Lung (tissue), 11 donors: ENCODE measurements at regions not wholly inside any gene's neighbourhood (a gene's known extent, or its start where the extent isn't known, plus 50 kb on each side); places are given as distances from the start of the nearest gene placed in this dataset.

Source experiments
- ATAC-seq: fragments of 200-7000 bp; cut with Tn5 transposase; one replicate; pipeline ENCODE4 v1.9.1; 2020; ENCODE audit warnings: moderate number of reproducible peaks; ENCODE audit not compliant: insufficient read depth, low FRiP score
- DNase-seq, 3 donors: peaks; one replicate each; pipeline ENCODE4 v3.0.0-alpha.2; 2013 to 2017
- H3K27ac ChIP-seq, 2 donors: one replicate each; pipeline ENCODE4 v1.5.1; 2013; ENCODE audit warnings: mild to moderate bottlenecking in 2 of 2, moderate library complexity in 2 of 2, control low read depth in 1 of 2, inconsistent platforms in 1 of 2, low read depth in 1 of 2, low read length in 1 of 2
- H3K27me3 ChIP-seq, 3 donors: one replicate each; pipeline ENCODE4 v1.5.1; 2013; ENCODE audit warnings: low read length in 2 of 3; ENCODE audit not compliant: control insufficient read depth in 3 of 3, insufficient read depth in 3 of 3
- H3K36me3 ChIP-seq, 4 donors: one replicate each; pipeline ENCODE4 v1.5.1; 2013; ENCODE audit warnings: low read length in 4 of 4, mild to moderate bottlenecking in 1 of 4, moderate library complexity in 1 of 4; ENCODE audit not compliant: control insufficient read depth in 4 of 4, insufficient read depth in 4 of 4
- H3K4me1 ChIP-seq, 5 donors: one replicate each; pipeline ENCODE4 v1.5.1; 2013; ENCODE audit warnings: low read length in 5 of 5, mild to moderate bottlenecking in 2 of 5, moderate library complexity in 1 of 5; ENCODE audit not compliant: control insufficient read depth in 5 of 5, insufficient read depth in 5 of 5
- H3K4me3 ChIP-seq: one replicate; pipeline ENCODE4 v1.5.1; 2013; ENCODE audit warnings: mild to moderate bottlenecking, control low read depth, moderate library complexity
- H3K9ac ChIP-seq, 2 donors: one replicate each; pipeline ENCODE4 v1.5.1; 2013; ENCODE audit warnings: low read length in 2 of 2, control low read depth in 1 of 2; ENCODE audit not compliant: insufficient read depth in 1 of 2
- H3K9me3 ChIP-seq, 4 donors: one replicate each; pipeline ENCODE4 v1.5.1; 2013; ENCODE audit warnings: low read length in 3 of 4, mild to moderate bottlenecking in 1 of 4, moderate library complexity in 1 of 4; ENCODE audit not compliant: control insufficient read depth in 4 of 4, insufficient read depth in 3 of 4
- CTCF ChIP-seq: IDR thresholded peaks from 2 replicates; pipeline ENCODE4 v1.5.1; 2012; ENCODE audit warnings: mild to moderate bottlenecking; ENCODE audit errors: control extremely low read depth, extremely low read depth
- WGBS, 2 donors: extraction: QIAGEN DNeasy Blood & Tissue Kit; methylation state at CpG; one replicate each; pipeline ENCODE4 v1.1.7; 2013; 5-methylcytosine and 5-hydroxymethylcytosine counted together
- donor health status: control.
- donor health status: control.
- donor health status: Bipolar disorder and iron deficiency.
- donor health status: healthy.
- donor health status: DM: yes; HTN: yes; CAD: no.

GRCh38 chr2:234683950-234684349 lies 187.1 kb upstream of the ARL4C start:
- no peaks in the 10 kb centered on the region for H3K27me3 ChIP-seq
- H3K9me3 ChIP-seq = peaks cover 0 to 6% (median 0%) of the 10 kb centered on the region in 4 donors
- no peak overlapping the region for H3K9ac ChIP-seq
- TF ChIP-seq CTCF = no peak
- no peak overlapping the region for H3K27ac ChIP-seq
- H3K4me1 ChIP-seq = peaks cover 0 to 46% (median 21%) of the 10 kb centered on the region in 5 donors
- no peak overlapping the region for H3K4me3 ChIP-seq
- WGBS, 2 donors = 77% methylated on average over 3 of the region's 3 CpGs
- ATAC-seq = no peak
- H3K36me3 ChIP-seq = no peaks in the 10 kb centered on the region
- peak in 1 of 3 donors; percentile 28 for DNase-seq

GRCh38 chr2:234682492-234683228 lies 185.8 kb upstream of the ARL4C start:
- Histone ChIP-seq H3K27me3 (no peaks in the 10 kb centered on the region), H3K9ac (no peak overlapping the region), H3K9me3 (no peaks in the 10 kb centered on the region), H3K27ac (no peak overlapping the region), H3K4me3 (no peak overlapping the region), H3K36me3 (no peaks in the 10 kb centered on the region), H3K4me1 (peaks cover 0 to 51% (median 21%) of the 10 kb centered on the region in 5 donors)
- no peak for DNase-seq
- 82 to 93% methylated on average over 4 of the region's 4 CpGs for WGBS, 2 donors
- ATAC-seq = no peak
- no peak for TF ChIP-seq CTCF

- Histone ChIP-seq H3K9ac (no peak overlapping the region), H3K4me1 (peaks cover 0 to 47% (median 22%) of the 10 kb centered on the region in 5 donors), H3K27ac (no peak overlapping the region), H3K27me3 (no peaks in the 10 kb centered on the region), H3K4me3 (no peak overlapping the region), H3K9me3 (no peaks in the 10 kb centered on the region), H3K36me3 (no peaks in the 10 kb centered on the region)
- no peak for ATAC-seq
- no peak for TF ChIP-seq CTCF
- 90 to 93% methylated on average over 9 of the region's 9 CpGs for WGBS, 2 donors
- peak in 2 of 3 donors; percentile 79 to 87 for DNase-seq
Observed at GRCh38 chr2:234680688-234681619, 184.1 kb upstream of the ARL4C start.
